ENCODE measurements at regions not wholly inside any gene's neighbourhood (a gene's known extent, or its start where the extent isn't known, plus 50 kb on each side); places are given as distances from the start of the nearest gene placed in this dataset.

DNA sequence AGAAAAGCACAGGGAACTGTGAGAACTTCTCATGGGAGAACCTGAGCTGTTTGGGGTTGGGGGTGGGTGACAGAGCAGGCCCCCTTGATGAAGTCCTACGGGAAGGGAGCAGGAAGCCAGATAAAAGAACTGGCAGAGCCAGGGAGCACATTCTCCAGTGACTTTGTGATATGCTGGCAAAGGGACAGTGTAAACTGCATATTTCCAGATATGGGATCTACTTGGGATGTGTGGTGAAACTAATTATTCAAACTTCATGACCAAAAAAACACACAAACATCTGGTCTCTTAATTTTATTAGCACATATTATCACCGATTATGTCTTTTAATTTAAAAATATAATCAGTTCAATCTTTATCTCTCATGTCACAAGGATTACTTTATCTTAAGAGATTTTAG is 266.0 kb downstream of the PAPSS1 start:
- TF ChIP-seq, protein P1, sequence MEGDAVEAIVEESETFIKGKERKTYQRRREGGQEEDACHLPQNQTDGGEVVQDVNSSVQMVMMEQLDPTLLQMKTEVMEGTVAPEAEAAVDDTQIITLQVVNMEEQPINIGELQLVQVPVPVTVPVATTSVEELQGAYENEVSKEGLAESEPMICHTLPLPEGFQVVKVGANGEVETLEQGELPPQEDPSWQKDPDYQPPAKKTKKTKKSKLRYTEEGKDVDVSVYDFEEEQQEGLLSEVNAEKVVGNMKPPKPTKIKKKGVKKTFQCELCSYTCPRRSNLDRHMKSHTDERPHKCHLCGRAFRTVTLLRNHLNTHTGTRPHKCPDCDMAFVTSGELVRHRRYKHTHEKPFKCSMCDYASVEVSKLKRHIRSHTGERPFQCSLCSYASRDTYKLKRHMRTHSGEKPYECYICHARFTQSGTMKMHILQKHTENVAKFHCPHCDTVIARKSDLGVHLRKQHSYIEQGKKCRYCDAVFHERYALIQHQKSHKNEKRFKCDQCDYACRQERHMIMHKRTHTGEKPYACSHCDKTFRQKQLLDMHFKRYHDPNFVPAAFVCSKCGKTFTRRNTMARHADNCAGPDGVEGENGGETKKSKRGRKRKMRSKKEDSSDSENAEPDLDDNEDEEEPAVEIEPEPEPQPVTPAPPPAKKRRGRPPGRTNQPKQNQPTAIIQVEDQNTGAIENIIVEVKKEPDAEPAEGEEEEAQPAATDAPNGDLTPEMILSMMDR (conservative IDR thresholded peaks at IDR 0.05; ENCODE audit: low read depth, low read length), result no peak
- TF ChIP-seq RCOR1 (IDR thresholded peaks at IDR 0.05; ENCODE audit: insufficient replicate concordance, low read length) (no peak), POLR2A (IDR thresholded peaks at IDR 0.05; ENCODE audit: low read depth, low read length) (no peak), RAD21 (IDR thresholded peaks at IDR 0.05; ENCODE audit: low read length) (no peak), MAZ (IDR thresholded peaks at IDR 0.05; ENCODE audit: borderline replicate concordance, low read depth, low read length) (no peak), CEBPB (IDR thresholded peaks at IDR 0.05; ENCODE audit: low read depth, low read length) (no peak), RFX5 (IDR thresholded peaks at IDR 0.05; ENCODE audit: low read depth, low read length) (no peak)
- TF ChIP-seq, protein P2, sequence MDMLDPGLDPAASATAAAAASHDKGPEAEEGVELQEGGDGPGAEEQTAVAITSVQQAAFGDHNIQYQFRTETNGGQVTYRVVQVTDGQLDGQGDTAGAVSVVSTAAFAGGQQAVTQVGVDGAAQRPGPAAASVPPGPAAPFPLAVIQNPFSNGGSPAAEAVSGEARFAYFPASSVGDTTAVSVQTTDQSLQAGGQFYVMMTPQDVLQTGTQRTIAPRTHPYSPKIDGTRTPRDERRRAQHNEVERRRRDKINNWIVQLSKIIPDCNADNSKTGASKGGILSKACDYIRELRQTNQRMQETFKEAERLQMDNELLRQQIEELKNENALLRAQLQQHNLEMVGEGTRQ (IDR thresholded peaks at IDR 0.05; ENCODE audit: low read depth, low read length), result no peak
